DOHH2 (cell line): ENCODE measurements at regions not wholly inside any gene's neighbourhood (a gene's known extent, or its start where the extent isn't known, plus 50 kb on each side); places are given as distances from the start of the nearest gene placed in this dataset.

Experiments used
- H3F3A ChIP-seq: fragments of 200-600 bp; sonication (generic), shearing (Covaris generic); 2 replicates; pipeline ENCODE4 v1.6.0; 2016; ENCODE audit warnings: antibody characterized with exemption, mild to moderate bottlenecking; ENCODE audit not compliant: control insufficient read depth, insufficient read depth
- H3K27ac ChIP-seq: fragments of 200-600 bp; sonication (generic); 2 replicates; pipeline ENCODE4 v1.5.1; 2014; ENCODE audit warnings: low read depth, mild to moderate bottlenecking, low read length, moderate library complexity
- H3K27me3 ChIP-seq: fragments of 200-600 bp; sonication (generic); 2 replicates; pipeline ENCODE4 v1.6.1; 2014; ENCODE audit warnings: mild to moderate bottlenecking, low read length, mixed read lengths; ENCODE audit not compliant: control insufficient read depth
- H3K36me3 ChIP-seq: fragments of 200-600 bp; sonication (generic); 2 replicates; pipeline ENCODE4 v1.6.1; 2014; ENCODE audit warnings: mild to moderate bottlenecking, low read length, moderate library complexity, mixed read lengths; ENCODE audit not compliant: control insufficient read depth
- H3K4me1 ChIP-seq: fragments of 200-600 bp; sonication (generic); 2 replicates; pipeline ENCODE4 v1.6.1; 2014; ENCODE audit warnings: mild to moderate bottlenecking, low read length, mixed read lengths; ENCODE audit not compliant: control insufficient read depth
- H3K4me2 ChIP-seq: fragments of 200-600 bp; sonication (generic); 2 replicates; pipeline ENCODE4 v1.6.0; 2014; ENCODE audit warnings: mild to moderate bottlenecking, low read length, moderate library complexity
- H3K4me3 ChIP-seq: fragments of 200-600 bp; sonication (generic); 2 replicates; pipeline ENCODE4 v1.5.1; 2014; ENCODE audit warnings: mild to moderate bottlenecking, low read length, mixed read lengths
- H3K79me2 ChIP-seq: fragments of 200-600 bp; sonication (generic); 2 replicates; pipeline ENCODE4 v1.6.1; 2014; ENCODE audit warnings: mild to moderate bottlenecking, low read length, mixed read lengths; ENCODE audit not compliant: control insufficient read depth
- H3K9me2 ChIP-seq: fragments of 200-600 bp; sonication (generic); replicated peaks from 2 replicates; pipeline ENCODE4 v1.6.1; 2014; ENCODE audit warnings: mild to moderate bottlenecking, low read length, mixed read lengths; ENCODE audit not compliant: control insufficient read depth
- H3K9me3 ChIP-seq: fragments of 200-600 bp; sonication (generic); 2 replicates; pipeline ENCODE4 v1.6.1; 2014; ENCODE audit warnings: antibody characterized with exemption, low read length, mixed read lengths; ENCODE audit not compliant: control insufficient read depth, insufficient read depth
- H4K20me1 ChIP-seq: fragments of 200-600 bp; sonication (generic); 2 replicates; pipeline ENCODE4 v1.6.0; 2014; ENCODE audit warnings: low read depth, mild to moderate bottlenecking, antibody characterized with exemption, low read length, moderate library complexity; ENCODE audit not compliant: control insufficient read depth, insufficient read depth
- EZH2phosphoT487 ChIP-seq: fragments of 200-600 bp; sonication (generic); IDR thresholded peaks from 2 replicates; pipeline ENCODE4 v1.6.1; 2017; ENCODE audit warnings: borderline replicate concordance, mild to moderate bottlenecking, antibody characterized with exemption, low read length, moderate library complexity, mixed read lengths
- TF ChIP-seq, protein P1 (sequence below): fragments of 200-600 bp; sonication (generic); IDR thresholded peaks from one replicate; pipeline ENCODE4 v1.5.1; 2014; ENCODE audit warnings: antibody characterized with exemption, mild to moderate bottlenecking, low read depth, low read length; ENCODE audit not compliant: poor library complexity, severe bottlenecking

- no peak overlapping the region for H3K4me2 ChIP-seq
These were observed 147.2 kb upstream of the WDFY3 start for GRCh38 chr4:85113706-85114105.

DNA sequence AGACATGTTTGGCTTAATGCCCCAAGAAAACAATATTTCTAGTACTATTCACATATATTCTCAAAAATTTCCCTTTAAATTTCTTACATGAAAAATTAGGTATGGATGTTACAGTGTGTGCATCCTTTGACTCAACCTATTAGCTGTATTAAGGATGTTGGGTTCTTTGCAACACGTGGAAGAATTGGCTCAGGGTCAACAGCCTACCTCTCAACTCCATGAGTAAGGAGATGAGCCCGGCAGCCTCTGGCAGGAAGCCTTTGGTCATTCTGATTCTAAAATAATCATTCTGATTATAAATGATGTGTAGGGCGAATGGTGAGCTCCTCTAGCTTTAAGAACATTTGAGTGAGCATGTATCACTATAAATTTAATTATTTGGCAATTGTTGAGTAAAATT lies 148.0 kb upstream of the WDFY3 start:
- no peaks in the 10 kb centered on the region for H4K20me1 ChIP-seq
- H3K9me2 ChIP-seq: no peaks in the 10 kb centered on the region
- no peaks in the 10 kb centered on the region for H3K36me3 ChIP-seq
- H3K27me3 ChIP-seq: no peaks in the 10 kb centered on the region
- no peak overlapping the region for H3K27ac ChIP-seq
- H3K4me1 ChIP-seq: no peaks in the 10 kb centered on the region
- H3K4me3 ChIP-seq: no peak overlapping the region
- no peaks in the 10 kb centered on the region for H3K79me2 ChIP-seq
- H3K9me3 ChIP-seq: no peaks in the 10 kb centered on the region
- TF ChIP-seq EZH2phosphoT487: no peak
- TF ChIP-seq, protein P1, sequence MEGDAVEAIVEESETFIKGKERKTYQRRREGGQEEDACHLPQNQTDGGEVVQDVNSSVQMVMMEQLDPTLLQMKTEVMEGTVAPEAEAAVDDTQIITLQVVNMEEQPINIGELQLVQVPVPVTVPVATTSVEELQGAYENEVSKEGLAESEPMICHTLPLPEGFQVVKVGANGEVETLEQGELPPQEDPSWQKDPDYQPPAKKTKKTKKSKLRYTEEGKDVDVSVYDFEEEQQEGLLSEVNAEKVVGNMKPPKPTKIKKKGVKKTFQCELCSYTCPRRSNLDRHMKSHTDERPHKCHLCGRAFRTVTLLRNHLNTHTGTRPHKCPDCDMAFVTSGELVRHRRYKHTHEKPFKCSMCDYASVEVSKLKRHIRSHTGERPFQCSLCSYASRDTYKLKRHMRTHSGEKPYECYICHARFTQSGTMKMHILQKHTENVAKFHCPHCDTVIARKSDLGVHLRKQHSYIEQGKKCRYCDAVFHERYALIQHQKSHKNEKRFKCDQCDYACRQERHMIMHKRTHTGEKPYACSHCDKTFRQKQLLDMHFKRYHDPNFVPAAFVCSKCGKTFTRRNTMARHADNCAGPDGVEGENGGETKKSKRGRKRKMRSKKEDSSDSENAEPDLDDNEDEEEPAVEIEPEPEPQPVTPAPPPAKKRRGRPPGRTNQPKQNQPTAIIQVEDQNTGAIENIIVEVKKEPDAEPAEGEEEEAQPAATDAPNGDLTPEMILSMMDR: no peak
- no peaks in the 10 kb centered on the region for H3F3A ChIP-seq
- H3K4me2 ChIP-seq: no peak overlapping the region

More at GRCh38 chr4:85113706-85114105, 147.2 kb upstream of the WDFY3 start:
- Histone ChIP-seq H3K4me1 (no peaks in the 10 kb centered on the region), H3K9me2 (no peaks in the 10 kb centered on the region), H3K27me3 (no peaks in the 10 kb centered on the region), H3K4me3 (no peak overlapping the region), H3K27ac (no peak overlapping the region), H4K20me1 (no peaks in the 10 kb centered on the region), H3F3A (no peaks in the 10 kb centered on the region), H3K9me3 (no peaks in the 10 kb centered on the region), H3K79me2 (no peaks in the 10 kb centered on the region), H3K36me3 (no peaks in the 10 kb centered on the region)
- TF ChIP-seq EZH2phosphoT487: no peak
- TF ChIP-seq, protein P1: no peak

- TF ChIP-seq EZH2phosphoT487: no peak
- TF ChIP-seq, protein P1: no peak
- Histone ChIP-seq H3F3A (no peaks in the 10 kb centered on the region), H3K4me1 (no peaks in the 10 kb centered on the region), H3K4me3 (no peak overlapping the region), H3K79me2 (no peaks in the 10 kb centered on the region), H3K27ac (no peak overlapping the region), H3K27me3 (no peaks in the 10 kb centered on the region), H3K36me3 (no peaks in the 10 kb centered on the region), H3K9me2 (no peaks in the 10 kb centered on the region), H3K4me2 (no peak overlapping the region), H4K20me1 (no peaks in the 10 kb centered on the region), H3K9me3 (no peaks in the 10 kb centered on the region)
These were observed 149.5 kb upstream of the WDFY3 start for GRCh38 chr4:85116008-85116407.

DNA sequence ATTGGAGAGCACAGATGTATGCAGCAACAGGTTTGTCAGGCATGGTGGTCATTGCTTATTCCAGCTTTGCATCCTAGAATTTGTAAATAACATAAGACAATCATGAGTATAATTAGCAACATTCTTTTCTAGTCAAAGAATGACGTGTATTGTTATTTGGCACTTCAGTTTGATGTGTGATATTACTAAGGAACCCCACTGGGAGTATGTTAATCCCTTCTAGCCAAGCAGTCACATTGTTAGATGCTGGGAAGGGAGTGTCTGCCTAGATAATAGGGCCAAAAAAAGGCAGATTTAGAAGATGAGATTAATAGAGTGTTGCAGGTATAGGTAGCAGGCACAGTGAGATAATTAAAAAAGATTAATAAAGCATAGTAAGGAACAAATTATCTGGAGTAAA lies 159.2 kb upstream of the WDFY3 start:
- Histone ChIP-seq H3K36me3 (no peaks in the 10 kb centered on the region), H3K9me2 (no peaks in the 10 kb centered on the region), H3K79me2 (no peaks in the 10 kb centered on the region), H3K27ac (no peak overlapping the region), H3F3A (no peaks in the 10 kb centered on the region), H3K4me2 (no peak overlapping the region), H3K4me3 (no peak overlapping the region), H3K27me3 (no peaks in the 10 kb centered on the region), H3K4me1 (no peaks in the 10 kb centered on the region), H4K20me1 (no peaks in the 10 kb centered on the region), H3K9me3 (no peaks in the 10 kb centered on the region)
- TF ChIP-seq, protein P1: no peak
- no peak for TF ChIP-seq EZH2phosphoT487
